ENCODE measurements at regions not wholly inside any gene's neighbourhood (a gene's known extent, or its start where the extent isn't known, plus 50 kb on each side); places are given as distances from the start of the nearest gene placed in this dataset.
"Not testable (repeated sequence)": the region's sequence is repeated elsewhere in the genome, so short reads cannot be mapped to it uniquely, and the experiment has no call there.

GRCh38 chr2:22946553-22946952 is 438.4 kb upstream of the KLHL29 start:
- ATAC-seq: no peak

- no peak for ATAC-seq
Observed at GRCh38 chr2:22947741-22948140, 437.2 kb upstream of the KLHL29 start.

GRCh38 chr2:22950431-22950830 is 434.5 kb upstream of the KLHL29 start:
- ATAC-seq: no peak

GRCh38 chr2:22952656-22953225 is 432.2 kb upstream of the KLHL29 start:
- ATAC-seq: no peak

GRCh38 chr2:22957446-22957845 is 427.5 kb upstream of the KLHL29 start:
- no peak for ATAC-seq

- ATAC-seq: no peak
Observed at GRCh38 chr2:22958308-22958707, 426.7 kb upstream of the KLHL29 start.

GRCh38 chr2:22967756-22968155 is 417.2 kb upstream of the KLHL29 start:
- no peak for ATAC-seq

- no peak for ATAC-seq
Observed at GRCh38 chr2:22970284-22970975, 414.5 kb upstream of the KLHL29 start.

GRCh38 chr2:22970991-22971390 is 414.0 kb upstream of the KLHL29 start:
- no peak for ATAC-seq

- ATAC-seq: no peak
Observed at GRCh38 chr2:22981785-22982184, 403.2 kb upstream of the KLHL29 start.

- ATAC-seq: not testable (repeated sequence)
Observed at GRCh38 chr2:22984152-22984551, 400.8 kb upstream of the KLHL29 start.

GRCh38 chr2:22990246-22990645 is 394.7 kb upstream of the KLHL29 start:
- no peak for ATAC-seq

- no peak for ATAC-seq
Observed at GRCh38 chr2:22991844-22992243, 393.1 kb upstream of the KLHL29 start.

- ATAC-seq: no peak
Observed at GRCh38 chr2:22992441-22992840, 392.5 kb upstream of the KLHL29 start.

- ATAC-seq: no peak
Observed at GRCh38 chr2:22993250-22993649, 391.7 kb upstream of the KLHL29 start.

GRCh38 chr2:22995576-22995975 is 389.4 kb upstream of the KLHL29 start:
- ATAC-seq: no peak

GRCh38 chr2:22996911-22997310 is 388.1 kb upstream of the KLHL29 start:
- ATAC-seq: no peak

- no peak for ATAC-seq
Observed at GRCh38 chr2:22998359-22998758, 386.6 kb upstream of the KLHL29 start.

GRCh38 chr2:22999951-23000350 is 385.0 kb upstream of the KLHL29 start:
- ATAC-seq: no peak

- ATAC-seq: no peak
Observed at GRCh38 chr2:23002234-23002633, 382.7 kb upstream of the KLHL29 start.

- ATAC-seq: no peak
Observed at GRCh38 chr2:23005469-23005868, 379.5 kb upstream of the KLHL29 start.

- ATAC-seq: no peak
Observed at GRCh38 chr2:23007631-23008235, 377.2 kb upstream of the KLHL29 start.

GRCh38 chr2:23008440-23008839 is 376.5 kb upstream of the KLHL29 start:
- no peak for ATAC-seq

- no peak for ATAC-seq
Observed at GRCh38 chr2:23008951-23009350, 376.0 kb upstream of the KLHL29 start.

Data from esophagus mucosa (tissue), 1 donor.